NCI-H2196 (cell line): ENCODE measurements at regions not wholly inside any gene's neighbourhood (a gene's known extent, or its start where the extent isn't known, plus 50 kb on each side); places are given as distances from the start of the nearest gene placed in this dataset.
"Not testable (repeated sequence)": the region's sequence is repeated elsewhere in the genome, so short reads cannot be mapped to it uniquely, and the experiment has no call there.

Experiments used
- DNase-seq: peaks from one replicate; lab custom pipeline; 2025; ENCODE audit not compliant: unreplicated experiment; lab: John Stamatoyannopoulos, UW

- no peak for DNase-seq
Measured at GRCh38 chr17:71724339-71724738, 396.5 kb upstream of the SOX9 start.

DNA sequence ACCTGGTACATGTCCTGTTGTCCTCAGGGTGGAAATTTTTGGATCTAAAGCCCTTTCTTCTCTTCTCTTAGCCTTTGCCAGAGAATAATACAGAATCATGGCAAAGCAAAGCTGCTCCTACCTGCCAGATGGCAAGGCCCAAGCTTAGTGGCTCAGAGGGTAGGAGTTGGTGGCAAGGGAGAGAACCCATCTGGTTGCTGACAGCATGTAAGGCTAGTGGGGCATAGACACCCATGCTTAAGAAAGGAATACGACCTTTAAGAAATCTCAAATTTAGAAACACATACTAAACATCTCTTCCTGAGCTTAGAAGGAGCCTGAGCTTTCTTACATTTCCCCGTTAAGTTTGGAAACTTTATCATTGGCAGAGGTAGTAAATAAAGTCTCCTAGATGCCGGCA lies 395.0 kb upstream of the SOX9 start:
- no peak for DNase-seq

DNA sequence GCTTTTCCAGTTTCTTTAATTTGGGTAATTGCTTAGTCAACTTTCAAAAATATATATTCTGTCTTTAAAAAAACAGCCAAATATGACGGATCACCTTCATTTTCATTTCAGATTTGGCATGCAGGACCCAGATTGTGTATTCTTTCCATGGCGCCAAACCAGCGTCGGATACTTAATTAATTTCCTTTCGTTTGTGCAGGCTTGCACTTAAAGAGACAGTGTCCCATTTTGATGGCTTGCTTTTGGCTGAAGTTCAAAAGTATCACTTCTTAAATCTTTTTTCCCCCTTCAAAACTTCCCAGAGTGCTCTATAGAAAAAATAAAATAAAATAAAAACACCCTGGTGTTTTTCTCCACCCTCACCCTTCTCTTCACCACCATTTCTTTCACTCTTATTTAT lies 394.5 kb upstream of the SOX9 start:
- no peak for DNase-seq

GRCh38 chr17:71727292-71727691 lies 393.5 kb upstream of the SOX9 start:
- DNase-seq = no peak

DNA sequence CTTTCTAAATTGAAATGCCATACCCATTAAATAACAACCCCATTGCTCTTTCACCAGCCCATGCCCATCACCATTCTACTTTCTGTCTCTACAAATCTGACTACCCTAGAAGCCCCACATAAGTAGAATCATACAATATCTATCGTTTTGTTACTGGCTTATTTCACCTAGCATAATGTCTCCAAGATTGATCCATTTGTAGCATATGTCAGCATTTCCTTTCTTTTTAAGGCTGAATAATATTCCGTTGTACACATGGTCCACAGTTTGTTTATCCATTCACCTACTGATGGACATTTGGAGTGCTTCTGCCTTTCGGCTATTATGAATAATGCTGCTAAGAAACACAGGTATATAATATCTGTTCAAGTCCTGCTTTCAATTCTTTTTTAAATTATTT lies 393.1 kb upstream of the SOX9 start:
- no peak for DNase-seq

GRCh38 chr17:71730871-71731270 lies 389.9 kb upstream of the SOX9 start:
- DNase-seq = no peak

DNA sequence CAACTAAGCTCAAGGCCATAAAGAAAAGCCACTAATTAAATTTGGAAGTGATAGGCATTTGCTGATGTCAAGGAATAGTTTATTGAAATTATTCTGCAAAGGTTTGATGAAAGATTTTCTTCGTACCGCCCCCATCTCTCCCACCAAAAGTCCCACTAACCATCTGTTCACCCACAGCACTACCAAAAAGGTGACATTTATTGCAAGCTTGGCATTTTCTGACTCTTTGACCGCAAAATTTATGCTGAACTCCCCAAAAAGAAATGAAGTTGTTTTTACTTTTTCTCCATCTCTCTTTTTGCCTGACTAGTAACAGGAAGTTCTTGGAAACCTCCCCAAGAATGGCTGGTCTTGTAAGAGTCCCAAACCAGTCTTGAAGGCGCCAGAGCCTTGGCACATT lies 384.9 kb upstream of the SOX9 start:
- DNase-seq = no peak

- DNase-seq = no peak
Measured at GRCh38 chr17:71740866-71741265, 380.0 kb upstream of the SOX9 start.

DNA sequence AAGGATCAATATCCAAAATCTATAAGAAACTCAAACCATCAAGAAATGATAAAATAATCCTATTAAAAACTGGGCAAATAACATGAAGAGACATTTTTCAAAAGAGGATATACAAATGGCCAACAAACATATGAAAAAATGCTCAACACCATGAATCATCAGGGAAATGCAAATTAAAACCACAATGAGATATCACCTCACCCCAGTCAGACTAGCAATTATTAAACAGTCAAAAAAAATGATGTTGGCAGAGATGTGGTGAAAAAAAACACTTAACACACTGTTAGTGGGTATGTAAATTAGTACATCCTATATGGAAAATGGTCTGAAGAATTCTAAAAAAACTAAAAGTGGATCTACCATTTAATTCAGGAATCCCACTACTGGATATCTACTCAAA lies 379.0 kb upstream of the SOX9 start:
- no peak for DNase-seq

- DNase-seq = no peak
Measured at GRCh38 chr17:71748872-71749271, 371.9 kb upstream of the SOX9 start.

- no peak for DNase-seq
Measured at GRCh38 chr17:71753070-71753469, 367.8 kb upstream of the SOX9 start.

DNA sequence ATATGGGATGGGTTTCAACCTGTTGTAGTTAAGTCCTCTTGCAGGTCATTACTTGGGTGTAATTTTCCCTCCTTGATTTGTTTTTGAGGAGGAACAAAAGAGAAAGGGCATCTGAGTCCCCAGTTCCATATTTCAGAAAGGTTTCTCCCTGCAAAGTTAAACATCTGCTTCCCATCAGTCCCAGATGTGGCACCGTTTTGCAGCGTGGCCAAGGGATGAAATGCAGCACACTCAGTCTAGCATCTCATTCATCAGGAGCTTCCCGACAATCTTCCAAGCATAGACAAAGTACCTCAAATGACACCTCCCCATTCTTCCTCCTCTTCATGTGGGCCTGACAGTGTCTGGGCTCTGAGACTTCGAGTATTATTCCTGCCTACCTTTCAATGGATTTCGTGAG lies 363.7 kb upstream of the SOX9 start:
- no peak for DNase-seq

- no peak for DNase-seq
Measured at GRCh38 chr17:71757956-71758355, 362.9 kb upstream of the SOX9 start.

GRCh38 chr17:71759422-71760060 lies 361.3 kb upstream of the SOX9 start:
- no peak for DNase-seq

DNA sequence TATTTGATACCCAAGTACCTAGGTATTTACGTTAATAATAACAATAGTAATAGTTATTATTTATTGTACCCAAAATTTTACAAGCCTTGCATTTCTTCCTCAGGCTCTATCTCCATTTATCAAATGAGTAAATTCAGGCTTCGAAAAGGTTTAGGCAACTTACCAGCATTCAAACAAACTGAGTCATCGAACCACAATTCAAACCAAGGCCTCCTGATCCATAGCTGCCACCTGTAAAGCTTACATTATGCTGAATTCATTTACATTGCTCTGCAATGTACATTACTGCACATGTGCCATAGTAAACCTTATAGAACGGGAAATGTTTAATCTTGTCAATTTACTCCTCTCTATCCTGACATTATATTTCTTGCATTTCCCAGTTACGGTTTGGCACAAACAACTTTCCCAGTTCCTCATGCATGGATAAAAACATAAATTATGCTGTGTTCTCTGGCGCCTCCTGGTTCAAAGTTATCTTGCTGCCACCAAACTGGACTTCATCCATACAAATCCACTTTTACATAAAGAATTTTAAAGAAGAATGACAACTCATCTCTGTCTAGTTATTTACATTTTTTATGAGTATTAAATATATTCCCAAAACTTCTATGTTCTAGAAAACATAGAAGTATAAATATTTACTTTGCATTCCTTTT lies 360.6 kb upstream of the SOX9 start:
- no peak for DNase-seq

- DNase-seq = no peak
Measured at GRCh38 chr17:71762526-71762925, 358.3 kb upstream of the SOX9 start.

DNA sequence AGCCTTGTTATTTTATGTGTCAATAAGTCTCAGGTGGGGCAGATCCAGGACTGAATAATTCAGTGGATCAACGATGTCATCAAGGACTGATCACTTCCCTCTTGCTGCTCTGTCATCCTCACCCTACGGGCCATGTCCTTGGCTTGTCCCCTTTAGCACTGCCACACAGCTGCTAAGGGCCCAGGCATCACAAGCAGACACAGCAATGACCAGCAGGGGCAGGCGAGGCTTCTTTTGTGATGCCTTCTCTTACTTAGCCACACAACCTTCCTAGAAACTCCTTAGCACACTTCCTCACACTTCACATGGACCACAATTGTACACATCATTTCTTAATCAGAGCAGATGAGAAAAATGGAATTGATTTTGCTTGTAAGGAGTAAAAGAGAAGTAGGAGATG lies 356.3 kb upstream of the SOX9 start:
- no peak for DNase-seq

GRCh38 chr17:71765437-71765836 lies 355.4 kb upstream of the SOX9 start:
- no peak for DNase-seq

DNA sequence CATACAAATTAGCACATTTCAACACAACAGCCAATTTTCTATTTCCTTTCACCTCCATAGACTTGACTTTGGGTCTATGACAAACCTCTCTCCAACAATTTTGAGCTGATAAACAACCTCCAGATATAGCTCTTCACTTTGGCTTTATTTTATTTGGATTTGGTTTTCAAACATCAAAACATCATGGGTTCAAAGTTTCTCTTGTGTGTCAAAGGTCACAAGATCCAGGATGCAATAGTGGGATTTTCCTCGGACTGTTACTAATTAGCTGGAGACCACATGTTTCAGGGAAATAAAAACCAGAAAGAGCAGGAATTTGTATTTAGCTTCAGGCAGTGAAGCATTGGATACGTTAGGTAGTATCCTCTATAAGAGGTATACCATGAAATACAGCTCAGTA lies 351.0 kb upstream of the SOX9 start:
- DNase-seq = no peak

DNA sequence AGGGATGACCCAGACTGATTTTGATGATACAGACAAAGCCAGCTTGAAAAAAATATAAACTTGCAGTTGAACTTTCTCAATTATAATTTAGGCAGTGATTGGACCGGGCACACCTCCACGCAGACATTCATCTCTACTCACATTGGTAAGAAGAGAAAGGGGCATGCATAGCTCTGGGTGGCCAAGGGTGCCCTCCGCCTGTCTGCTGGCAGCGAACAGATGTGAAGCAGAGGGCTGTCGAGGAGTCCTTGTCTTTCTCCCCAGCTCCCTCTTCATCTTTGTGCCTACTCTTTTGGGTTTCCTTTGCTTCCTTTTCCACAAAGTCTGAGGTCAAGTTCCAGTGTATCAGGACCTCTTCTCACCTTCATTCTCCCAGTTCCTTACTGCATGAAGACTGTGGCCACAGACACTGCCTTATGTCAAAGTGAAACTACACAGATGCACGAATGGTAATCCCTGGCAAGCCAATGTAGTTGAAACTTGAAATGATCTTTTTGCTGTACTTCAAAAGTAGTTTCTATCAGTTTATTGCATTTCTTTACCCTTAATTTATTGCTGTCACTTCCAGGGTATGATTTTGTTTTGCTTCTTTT lies 343.7 kb upstream of the SOX9 start:
- DNase-seq = no peak

- DNase-seq = no peak
Measured at GRCh38 chr17:71779482-71779881, 341.3 kb upstream of the SOX9 start.

DNA sequence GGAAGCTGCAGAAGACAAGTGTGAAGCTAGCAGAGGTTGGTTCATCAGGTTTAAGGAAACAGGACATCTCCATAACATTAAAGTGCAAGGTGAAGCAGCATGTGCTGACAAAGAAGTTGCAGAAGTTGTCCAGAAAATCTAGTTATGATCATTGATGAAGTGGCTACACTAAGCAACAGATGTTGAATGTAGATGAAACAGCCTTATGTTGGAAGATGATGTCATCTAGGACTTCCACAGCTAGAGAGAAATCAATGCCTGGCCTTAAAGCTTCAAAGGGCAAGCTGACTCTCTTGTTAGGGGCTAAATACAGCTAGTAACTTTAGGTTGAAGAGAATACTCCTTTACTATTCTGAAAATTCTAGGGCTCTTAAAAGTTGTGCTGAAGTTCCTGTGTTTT lies 340.2 kb upstream of the SOX9 start:
- DNase-seq = no peak

GRCh38 chr17:71782021-71782420 lies 338.8 kb upstream of the SOX9 start:
- not testable (repeated sequence) for DNase-seq
